GM12892 (cell line): ENCODE measurements at regions not wholly inside any gene's neighbourhood (a gene's known extent, or its start where the extent isn't known, plus 50 kb on each side); places are given as distances from the start of the nearest gene placed in this dataset.

Source experiments
- POLR2A ChIP-seq: IDR thresholded peaks from 2 replicates; pipeline ENCODE4 v1.6.1; 2011; ENCODE audit warnings: low read depth, low read length, control low read depth
- POLR2AphosphoS5 ChIP-seq: IDR thresholded peaks from 2 replicates; pipeline ENCODE4 v1.6.1; 2011; ENCODE audit warnings: low read depth, low read length, control low read depth

GRCh38 chr11:115906171-115906570 is 402.0 kb upstream of the CADM1 start:
- no peak for TF ChIP-seq POLR2AphosphoS5
- TF ChIP-seq POLR2A = no peak
